ENCODE measurements at regions not wholly inside any gene's neighbourhood (a gene's known extent, or its start where the extent isn't known, plus 50 kb on each side); places are given as distances from the start of the nearest gene placed in this dataset.
A peak's percentile ranks its signal among the peaks of the same experiment; 100 is the strongest.

DNA sequence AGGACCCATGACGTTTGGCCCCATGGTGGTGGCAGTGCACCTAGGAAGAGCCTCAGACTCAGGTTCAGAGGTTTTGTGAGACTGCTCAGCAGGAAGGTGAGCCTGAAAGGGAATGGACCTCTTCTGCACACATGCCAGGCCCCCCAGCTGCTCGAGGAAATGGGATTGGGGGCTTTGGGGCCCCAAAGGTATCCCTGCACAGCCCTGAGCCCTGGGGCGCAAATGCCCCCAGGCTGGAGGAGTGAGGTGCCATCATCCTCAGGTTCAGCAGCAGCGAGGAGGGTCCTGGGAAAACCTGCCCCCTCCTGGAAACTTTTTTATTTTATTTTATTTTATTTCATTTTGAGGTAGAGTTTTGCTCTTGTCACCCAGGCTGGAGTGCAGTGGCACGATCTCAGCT is 171.8 kb upstream of the MVB12B start:
- CTCF ChIA-PET (ENCODE audit: partially characterized antibody): no interaction called here
- H3K79me2 ChIP-seq (ENCODE audit: control insufficient read depth in 1 of 2, insufficient read depth in 2 of 2, low read length in 2 of 2): no peaks in the 10 kb centered on the region

More for the DNA sequence above, 171.8 kb upstream of the MVB12B start:
- Histone ChIP-seq H2AFZ (ENCODE audit: low read length) (no peak overlapping the region), H3K9ac (replicated peaks in 1 of 4; ENCODE audit: extremely low read depth in 1 of 4, low read depth in 3 of 4, low read length in 3 of 4) (no peak overlapping the region), H4K20me1 (replicated peaks in 1 of 2; ENCODE audit: control insufficient read depth in 1 of 2, insufficient read depth in 2 of 2, low read length in 2 of 2) (peaks cover 0 to 4% of the 10 kb centered on the region in 2 experiments), H2BK12ac (ENCODE audit: low read depth, low read length) (no peak overlapping the region), H2BK120ac (replicated peaks; ENCODE audit: low read depth, low read length) (no peak overlapping the region), H3K23ac (ENCODE audit: insufficient read length) (no peak overlapping the region), H3K4me2 (ENCODE audit: insufficient read depth in 1 of 2, low read depth in 2 of 2, low read length in 2 of 2) (no peak overlapping the region), H3K14ac (ENCODE audit: insufficient read length) (no peak overlapping the region), H3K9me3 (ENCODE audit: insufficient read depth in 2 of 2, low read depth in 1 of 2, low read length in 1 of 2) (no peaks in the 10 kb centered on the region), H3K18ac (ENCODE audit: extremely low read depth, low read length) (no peak overlapping the region), H2BK15ac (ENCODE audit: low read length) (no peak overlapping the region), H3K79me1 (ENCODE audit: low read depth, low read length) (peaks cover 2% of the 10 kb centered on the region; the same call in 1 of the 2 replicates), H2BK20ac (ENCODE audit: low read length) (no peak overlapping the region), H3K56ac (replicated peaks; ENCODE audit: insufficient read length, low read depth, low read length) (no peak overlapping the region), H3K36me3 (ENCODE audit: control insufficient read depth in 2 of 4, insufficient read depth in 4 of 4, low read length in 3 of 4) (no peaks in the 10 kb centered on the region), H4K5ac (ENCODE audit: insufficient read length, low read depth, low read length) (no peak overlapping the region), H3K4ac (replicated peaks; ENCODE audit: insufficient read length, low read depth, low read length) (no peak overlapping the region), H4K91ac (replicated peaks; ENCODE audit: insufficient read length, low read length) (no peak overlapping the region), H3K27me3 (replicated peaks in 1 of 4; ENCODE audit: control insufficient read depth in 3 of 4, extremely low read depth in 1 of 4, insufficient read depth in 3 of 4, low read length in 3 of 4) (peaks cover 0 to 2% (median 0%) of the 10 kb centered on the region in 4 experiments; a peak in 2 of 7 replicates), H3K23me2 (ENCODE audit: low read depth, low read length) (peaks cover 5% of the 10 kb centered on the region; the same call in 1 of the 2 replicates), H2AK5ac (ENCODE audit: low read depth, low read length) (no peak overlapping the region), H3K4me3 (ENCODE audit: extremely low read depth in 1 of 4, insufficient read depth in 2 of 4, low read depth in 3 of 4, low read length in 4 of 4) (no peak overlapping the region), H2BK5ac (ENCODE audit: low read depth, low read length) (no peak overlapping the region), H3K27ac (ENCODE audit: low read depth, low read length) (no peak overlapping the region), H3K4me1 (replicated peaks in 1 of 4; ENCODE audit: control insufficient read depth in 3 of 4, insufficient read depth in 4 of 4, low read length in 3 of 4) (peaks cover 0 to 7% (median 0%) of the 10 kb centered on the region in 4 experiments; a peak in 2 of 7 replicates), H4K8ac (ENCODE audit: extremely low read depth, insufficient read depth, low read length) (no peak overlapping the region)
- TF ChIP-seq RAD21 (IDR thresholded peaks at IDR 0.05 in 1 of 2, conservative IDR thresholded peaks at IDR 0.05 in 1 of 2; ENCODE audit: low read depth in 2 of 2, low read length in 2 of 2) (peak in 1 of 2 experiments; percentile 7; a peak in 1 of 4 replicates), SAP30 (IDR thresholded peaks at IDR 0.05; ENCODE audit: insufficient read depth, insufficient replicate concordance, low read length) (no peak)
- DNase-seq (ENCODE audit: low read depth in 1 of 2, low spot score in 2 of 2) (no peak), FAIRE-seq (no peak)
- 82% methylated on average over 5 of the region's 5 CpGs; no CpG with 5 or more reads in 1 of the 2 experiments for WGBS, 2 experiments (ENCODE audit: extremely low coverage in 1 of 2, insufficient coverage in 1 of 2, insufficient read length in 1 of 2, insufficient replicate concordance in 2 of 2, low coverage in 1 of 2, low lambda C conversion rate in 2 of 2, missing lambda C conversion rate in 1 of 2)
- POLR2A ChIA-PET (ENCODE audit: partially characterized antibody): no interaction called here
